Uterus (tissue), 3 donors: ENCODE measurements at regions not wholly inside any gene's neighbourhood (a gene's known extent, or its start where the extent isn't known, plus 50 kb on each side); places are given as distances from the start of the nearest gene placed in this dataset.
A peak's percentile ranks its signal among the peaks of the same experiment; 100 is the strongest.

Experiments used
- DNase-seq, 2 donors: peaks; one replicate each; pipeline ENCODE4 v3.0.0-alpha.2; 2019 to 2020
- H3K27ac ChIP-seq, 2 donors: fragments of 200-600 bp; sonication (generic); 1 replicate in 1 of 2; 2 replicates in 1 of 2; pipeline ENCODE4 v1.5.1; 2016 to 2018
- H3K27me3 ChIP-seq, 2 donors: fragments of 200-600 bp; sonication (generic); one replicate each; pipeline ENCODE4 v1.5.1; 2018 to 2019; ENCODE audit warnings: control low read depth in 1 of 2
- H3K36me3 ChIP-seq, 2 donors: fragments of 200-600 bp; sonication (generic); one replicate each; pipeline ENCODE4 v1.5.1; 2019; ENCODE audit warnings: control low read depth in 1 of 2
- H3K4me1 ChIP-seq, 2 donors: fragments of 200-600 bp; sonication (generic); one replicate each; pipeline ENCODE4 v1.5.1; 2018 to 2019; ENCODE audit warnings: control low read depth in 1 of 2
- H3K4me3 ChIP-seq, 2 donors: fragments of 200-600 bp; sonication (generic); 1 replicate in 1 of 2; 2 replicates in 1 of 2; pipeline ENCODE4 v1.5.1; 2018 to 2019; ENCODE audit warnings: mild to moderate bottlenecking in 1 of 2
- H3K9me3 ChIP-seq, 2 donors: fragments of 200-600 bp; sonication (generic); one replicate each; pipeline ENCODE4 v1.5.1; 2019; ENCODE audit warnings: control low read depth in 1 of 2
- POLR2A ChIP-seq, 2 donors: fragments of 450-650 bp; IDR thresholded peaks; one replicate each; pipeline ENCODE4 v1.6.1; 2016; ENCODE audit warnings: antibody characterized with exemption in 2 of 2, mild to moderate bottlenecking in 1 of 2, moderate library complexity in 1 of 2
- intact Hi-C: fragments of 100-400 bp; cut with DNase I; formaldehyde crosslinking; loops from one replicate; pipeline ENCODE4 v1.15.1; 2023; ENCODE audit warnings: low total_unique reads
- TF ChIP-seq, protein P1 (sequence below), 4 experiments: fragments of 200-600 bp in 2 of 4; fragments of 450-650 bp in 2 of 4; sonication (generic) in 2 of 4; IDR thresholded peaks; one replicate each; pipeline ENCODE4 v1.5.1; 2016 to 2019; ENCODE audit warnings: antibody characterized with exemption in 4 of 4, mild to moderate bottlenecking in 2 of 4, moderate library complexity in 1 of 4
- donor health status: DM: yes; HTN: yes; CAD: no.

DNA sequence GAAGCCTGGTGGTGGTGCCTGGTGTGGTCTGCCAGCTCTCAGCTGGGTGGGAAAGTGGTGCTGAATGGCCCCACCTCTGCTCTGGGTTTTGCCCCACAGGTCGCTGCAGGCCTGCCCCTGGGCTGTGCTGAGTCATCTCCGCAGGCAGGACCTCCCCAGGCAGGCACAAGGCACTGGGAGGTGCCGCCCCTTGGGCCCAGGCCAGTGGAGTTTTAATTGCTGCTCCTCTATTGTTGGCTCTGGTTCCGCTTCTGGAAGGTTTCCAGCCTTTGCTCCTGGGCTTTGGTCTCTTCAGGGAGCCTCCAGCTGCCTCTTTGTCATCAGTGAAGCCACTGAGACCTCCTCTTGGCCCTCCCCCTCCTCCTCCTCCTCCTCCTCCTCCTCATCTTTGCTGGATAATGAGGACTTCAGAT lies 180.3 kb upstream of the GRB10 start:
- Histone ChIP-seq H3K27me3 (no peaks in the 10 kb centered on the region), H3K27ac (no peak overlapping the region), H3K4me1 (no peaks in the 10 kb centered on the region), H3K9me3 (no peaks in the 10 kb centered on the region), H3K4me3 (no peak overlapping the region), H3K36me3 (no peaks in the 10 kb centered on the region)
- DNase-seq, result peak; percentile 19 to 71
- intact Hi-C loops, result no loop called here
- no peak for TF ChIP-seq POLR2A (IDR thresholded peaks at IDR 0.05)
- TF ChIP-seq, protein P1, sequence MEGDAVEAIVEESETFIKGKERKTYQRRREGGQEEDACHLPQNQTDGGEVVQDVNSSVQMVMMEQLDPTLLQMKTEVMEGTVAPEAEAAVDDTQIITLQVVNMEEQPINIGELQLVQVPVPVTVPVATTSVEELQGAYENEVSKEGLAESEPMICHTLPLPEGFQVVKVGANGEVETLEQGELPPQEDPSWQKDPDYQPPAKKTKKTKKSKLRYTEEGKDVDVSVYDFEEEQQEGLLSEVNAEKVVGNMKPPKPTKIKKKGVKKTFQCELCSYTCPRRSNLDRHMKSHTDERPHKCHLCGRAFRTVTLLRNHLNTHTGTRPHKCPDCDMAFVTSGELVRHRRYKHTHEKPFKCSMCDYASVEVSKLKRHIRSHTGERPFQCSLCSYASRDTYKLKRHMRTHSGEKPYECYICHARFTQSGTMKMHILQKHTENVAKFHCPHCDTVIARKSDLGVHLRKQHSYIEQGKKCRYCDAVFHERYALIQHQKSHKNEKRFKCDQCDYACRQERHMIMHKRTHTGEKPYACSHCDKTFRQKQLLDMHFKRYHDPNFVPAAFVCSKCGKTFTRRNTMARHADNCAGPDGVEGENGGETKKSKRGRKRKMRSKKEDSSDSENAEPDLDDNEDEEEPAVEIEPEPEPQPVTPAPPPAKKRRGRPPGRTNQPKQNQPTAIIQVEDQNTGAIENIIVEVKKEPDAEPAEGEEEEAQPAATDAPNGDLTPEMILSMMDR (IDR thresholded peaks at IDR 0.05), result no peak

DNA sequence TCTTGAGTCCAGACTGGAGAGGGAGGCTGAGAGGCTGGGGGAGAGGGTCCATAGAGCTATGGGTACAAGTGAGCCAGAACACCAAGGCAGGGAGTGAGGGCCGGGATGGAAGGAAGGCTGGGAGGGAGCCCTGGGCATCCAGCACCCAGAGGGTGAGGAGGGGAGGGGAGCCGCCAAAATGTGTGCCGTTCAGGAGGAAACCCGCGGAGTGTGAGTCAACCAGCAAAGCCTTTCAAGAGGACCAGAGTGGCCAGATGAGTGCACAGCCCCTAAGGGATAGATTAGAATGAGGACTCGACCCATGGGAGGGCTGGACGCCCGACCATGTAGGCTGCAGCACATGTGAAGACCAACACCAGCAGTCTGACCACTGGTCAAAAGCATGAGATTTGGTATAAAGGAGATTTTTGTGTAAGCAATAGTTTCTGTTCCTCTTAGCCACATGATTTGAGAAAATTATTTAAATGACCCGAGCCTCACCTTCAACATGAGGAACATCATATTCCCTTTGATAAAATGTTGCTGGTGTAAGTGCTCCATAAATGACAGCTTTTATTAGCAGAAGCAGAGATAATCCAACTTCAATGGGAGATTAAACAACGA lies 179.7 kb upstream of the GRB10 start:
- no peak overlapping the region for H3K4me3 ChIP-seq
- intact Hi-C loops, result no loop called here
- no peak overlapping the region for H3K27ac ChIP-seq
- no peaks in the 10 kb centered on the region for H3K9me3 ChIP-seq
- TF ChIP-seq POLR2A (IDR thresholded peaks at IDR 0.05), result no peak
- TF ChIP-seq, protein P1 (IDR thresholded peaks at IDR 0.05), result no peak
- no peaks in the 10 kb centered on the region for H3K27me3 ChIP-seq
- H3K4me1 ChIP-seq, result no peaks in the 10 kb centered on the region
- H3K36me3 ChIP-seq, result no peaks in the 10 kb centered on the region
- DNase-seq, result no peak

DNA sequence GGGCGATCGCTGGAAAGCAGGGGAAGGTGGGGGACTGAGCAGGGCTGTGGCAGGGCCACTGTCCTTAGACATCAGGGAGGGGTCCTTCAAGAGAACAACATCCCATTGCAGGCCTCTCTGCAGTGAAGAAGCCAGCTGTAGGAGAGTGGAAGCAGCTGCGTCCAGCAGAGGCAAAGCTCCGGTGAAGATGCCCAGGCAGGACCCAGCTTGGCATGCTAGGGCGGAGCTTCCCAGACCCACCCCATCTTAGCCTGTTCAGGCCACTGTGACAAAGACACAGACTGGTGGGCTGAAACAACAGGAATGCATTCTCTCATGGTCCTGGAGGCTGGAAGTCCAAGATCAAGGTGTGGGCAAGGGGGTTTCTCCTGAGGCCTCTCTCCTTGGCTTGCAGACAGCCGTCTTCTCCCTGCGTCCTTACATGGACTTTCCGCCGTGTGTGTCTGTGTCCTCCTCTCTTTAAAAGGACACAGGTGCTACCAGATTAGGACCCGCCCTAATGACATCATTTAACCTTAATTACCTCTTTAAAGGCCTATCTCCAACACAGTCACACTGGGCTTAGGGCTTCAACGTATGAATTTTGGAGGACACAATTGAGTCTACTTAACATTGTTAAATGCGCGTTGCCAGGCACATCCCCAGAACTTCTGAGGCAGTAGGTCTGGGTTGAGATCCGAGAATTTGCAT lies 178.1 kb upstream of the GRB10 start:
- H3K4me3 ChIP-seq, result no peak overlapping the region
- H3K27ac ChIP-seq, result no peak overlapping the region
- no peaks in the 10 kb centered on the region for H3K9me3 ChIP-seq
- intact Hi-C loops, result no loop called here
- H3K27me3 ChIP-seq, result no peaks in the 10 kb centered on the region
- DNase-seq, result no peak
- H3K36me3 ChIP-seq, result no peaks in the 10 kb centered on the region
- TF ChIP-seq, protein P1 (IDR thresholded peaks at IDR 0.05), result no peak
- TF ChIP-seq POLR2A (IDR thresholded peaks at IDR 0.05), result no peak
- H3K4me1 ChIP-seq, result no peaks in the 10 kb centered on the region

DNA sequence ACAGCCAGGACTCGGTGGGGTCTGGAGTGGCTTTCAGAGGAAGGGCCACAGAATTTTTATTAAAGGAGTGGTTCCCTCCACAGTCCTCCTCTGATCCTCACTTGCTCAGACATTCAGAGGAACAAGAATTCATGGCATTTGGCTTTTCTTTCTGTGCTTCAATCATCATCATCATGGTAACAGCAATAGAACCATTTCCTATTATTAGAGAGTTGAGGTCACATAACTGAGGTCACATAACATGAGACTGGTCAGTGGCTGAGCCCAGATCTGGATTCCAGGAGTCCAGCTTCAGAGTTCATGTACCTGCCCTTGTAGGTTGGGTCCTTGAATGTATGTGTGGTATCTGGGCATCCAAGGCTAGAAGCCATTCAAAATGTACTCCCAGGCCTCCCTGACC lies 177.3 kb upstream of the GRB10 start:
- Histone ChIP-seq H3K4me1 (no peaks in the 10 kb centered on the region), H3K27ac (no peak overlapping the region), H3K4me3 (no peak overlapping the region), H3K9me3 (no peaks in the 10 kb centered on the region), H3K36me3 (no peaks in the 10 kb centered on the region), H3K27me3 (no peaks in the 10 kb centered on the region)
- TF ChIP-seq, protein P1 (IDR thresholded peaks at IDR 0.05), result no peak
- TF ChIP-seq POLR2A (IDR thresholded peaks at IDR 0.05), result no peak
- intact Hi-C loops, result no loop called here
- no peak for DNase-seq

DNA sequence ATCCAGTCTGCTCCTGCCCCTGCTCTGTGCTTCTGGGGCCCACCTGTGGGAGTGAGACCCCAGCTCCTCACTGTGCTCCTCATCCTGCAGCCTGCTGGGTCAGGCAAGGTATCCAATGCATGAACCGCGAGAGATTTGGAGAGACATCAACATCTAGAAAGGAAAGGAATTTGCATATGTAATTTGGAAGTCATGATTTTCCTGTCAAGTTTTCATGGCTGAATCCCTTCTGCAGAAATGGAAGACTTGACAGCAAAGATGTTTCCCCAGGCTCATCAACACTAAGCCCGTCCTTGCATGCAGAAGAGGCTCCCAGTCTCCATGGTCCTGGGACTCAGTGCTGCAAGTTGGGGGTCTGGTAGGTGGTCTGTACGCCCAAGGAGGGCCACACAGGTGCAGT lies 176.9 kb upstream of the GRB10 start:
- intact Hi-C loops, result no loop called here
- Histone ChIP-seq H3K27me3 (no peaks in the 10 kb centered on the region), H3K4me1 (no peaks in the 10 kb centered on the region), H3K36me3 (no peaks in the 10 kb centered on the region), H3K9me3 (no peaks in the 10 kb centered on the region), H3K4me3 (no peak overlapping the region), H3K27ac (no peak overlapping the region)
- no peak for TF ChIP-seq POLR2A (IDR thresholded peaks at IDR 0.05)
- TF ChIP-seq, protein P1 (IDR thresholded peaks at IDR 0.05), result no peak
- no peak for DNase-seq
